H1 (cell line): ENCODE measurements at regions not wholly inside any gene's neighbourhood (a gene's known extent, or its start where the extent isn't known, plus 50 kb on each side); places are given as distances from the start of the nearest gene placed in this dataset.

Experiments
- CTCF ChIA-PET: fragments of 300-600 bp; sonication (Branson Sonifier 250); formaldehyde crosslinking; loops from one replicate; lab custom pipeline; 2021; ENCODE audit not compliant: partially characterized antibody; lab: Charles Lee
- POLR2A ChIA-PET: fragments of 300-600 bp; sonication (Branson Sonifier 250); formaldehyde crosslinking; loops from one replicate; lab custom pipeline; 2021; ENCODE audit warnings: inconsistent platforms; ENCODE audit not compliant: partially characterized antibody; lab: Charles Lee
- DNase-seq, 2 experiments: peaks; one replicate each; pipeline versions ENCODE4 v3.0.0 to v3.0.0-alpha.2; 2010 to 2022; ENCODE audit warnings: low spot score in 2 of 2, low read depth in 1 of 2, mixed read lengths in 1 of 2
- FAIRE-seq: peaks from 2 replicates; lab custom pipeline; 2011; peaks lifted over from hg19 to GRCh38; lab: Jason Lieb, UNC
- H2AFZ ChIP-seq: 2 replicates; pipeline ENCODE4 v1.8.1; 2012; ENCODE audit warnings: low read length, inconsistent platforms
- H2AK5ac ChIP-seq: 2 replicates; pipeline ENCODE4 v1.6.1; 2013; ENCODE audit warnings: low read depth, low read length
- H2BK120ac ChIP-seq: replicated peaks from 2 replicates; pipeline ENCODE3; 2013; ENCODE audit warnings: low read depth, low read length, inconsistent platforms
- H2BK12ac ChIP-seq: 2 replicates; pipeline ENCODE4 v1.6.1; 2013; ENCODE audit warnings: low read depth, low read length
- H2BK15ac ChIP-seq: 2 replicates; pipeline ENCODE4 v1.6.1; 2013; ENCODE audit warnings: low read length
- H2BK20ac ChIP-seq: 2 replicates; pipeline ENCODE4 v1.6.1; 2013; ENCODE audit warnings: low read length
- H2BK5ac ChIP-seq: 2 replicates; pipeline ENCODE4 v1.6.1; 2013; ENCODE audit warnings: low read depth, low read length
- H3K14ac ChIP-seq: 2 replicates; pipeline ENCODE4 v1.6.1; 2013; ENCODE audit warnings: inconsistent platforms; ENCODE audit not compliant: insufficient read length
- H3K18ac ChIP-seq: 2 replicates; pipeline ENCODE4 v1.6.1; 2013; ENCODE audit warnings: low read length; ENCODE audit errors: extremely low read depth
- H3K23ac ChIP-seq: 2 replicates; pipeline ENCODE4 v1.6.1; 2013; ENCODE audit warnings: inconsistent platforms; ENCODE audit not compliant: insufficient read length
- H3K23me2 ChIP-seq: 2 replicates; pipeline ENCODE4 v1.6.1; 2013; ENCODE audit warnings: low read depth, low read length
- H3K27ac ChIP-seq: 2 replicates; pipeline ENCODE4 v1.6.1; 2011; ENCODE audit warnings: low read depth, low read length, inconsistent platforms
- H3K27me3 ChIP-seq, 4 experiments: replicated peaks in 1 of 4; 1 replicate in 1 of 4; 2 replicates in 3 of 4; pipeline versions ENCODE4 v1.6.1 to v1.8.1; 2011 to 2013; ENCODE audit warnings: low read length in 3 of 4, mild to moderate bottlenecking in 3 of 4, inconsistent platforms in 2 of 4, mixed read lengths in 2 of 4, moderate library complexity in 1 of 4; ENCODE audit not compliant: control insufficient read depth in 3 of 4, insufficient read depth in 3 of 4; ENCODE audit errors: extremely low read depth in 1 of 4
- H3K36me3 ChIP-seq, 4 experiments: 2 replicates each; pipeline versions ENCODE4 v1.6.1 to v1.8.1; 2011 to 2013; ENCODE audit warnings: mild to moderate bottlenecking in 4 of 4, low read length in 3 of 4, moderate library complexity in 2 of 4, control low read depth in 1 of 4, inconsistent platforms in 1 of 4; ENCODE audit not compliant: insufficient read depth in 4 of 4, control insufficient read depth in 2 of 4
- H3K4ac ChIP-seq: replicated peaks from 2 replicates; pipeline ENCODE3; 2013; ENCODE audit warnings: low read length, low read depth, mixed read lengths, inconsistent platforms; ENCODE audit not compliant: insufficient read length
- H3K4me1 ChIP-seq, 4 experiments: replicated peaks in 1 of 4; 1 replicate in 1 of 4; 2 replicates in 3 of 4; pipeline versions ENCODE4 v1.6.1 to v1.8.1; 2011 to 2013; ENCODE audit warnings: low read length in 3 of 4, inconsistent platforms in 2 of 4, mixed read lengths in 1 of 4; ENCODE audit not compliant: insufficient read depth in 4 of 4, control insufficient read depth in 3 of 4
- H3K4me2 ChIP-seq, 2 experiments: 2 replicates each; pipeline versions ENCODE4 v1.6.1 to v1.8.1; 2011 to 2013; ENCODE audit warnings: low read depth in 2 of 2, low read length in 2 of 2, control low read depth in 1 of 2, inconsistent platforms in 1 of 2, mild to moderate bottlenecking in 1 of 2; ENCODE audit not compliant: insufficient read depth in 1 of 2
- H3K4me3 ChIP-seq, 4 experiments: fragments of 200-600, 300-600 bp in 1 of 4; sonication (generic), shearing (Covaris generic), sonication (Bioruptor Twin) in 1 of 4; 2 replicates each; pipeline versions ENCODE4 v1.5.1 to v1.8.1; 2011 to 2016; ENCODE audit warnings: low read length in 4 of 4, low read depth in 3 of 4, control low read depth in 2 of 4, inconsistent platforms in 2 of 4, mild to moderate bottlenecking in 2 of 4, mixed read lengths in 1 of 4, moderate library complexity in 1 of 4; ENCODE audit not compliant: insufficient read depth in 2 of 4; ENCODE audit errors: extremely low read depth in 1 of 4
- H3K56ac ChIP-seq: replicated peaks from 2 replicates; pipeline ENCODE3; 2013; ENCODE audit warnings: low read depth, mild to moderate bottlenecking, mixed read lengths, low read length, inconsistent platforms; ENCODE audit not compliant: insufficient read length
- H3K79me1 ChIP-seq: 2 replicates; pipeline ENCODE4 v1.6.1; 2013; ENCODE audit warnings: low read depth, low read length, control low read depth
- H3K79me2 ChIP-seq, 2 experiments: 2 replicates each; pipeline versions ENCODE4 v1.6.1 to v1.8.1; 2012 to 2013; ENCODE audit warnings: low read length in 2 of 2, mild to moderate bottlenecking in 2 of 2, inconsistent platforms in 1 of 2; ENCODE audit not compliant: insufficient read depth in 2 of 2, control insufficient read depth in 1 of 2
- H3K9ac ChIP-seq, 4 experiments: replicated peaks in 1 of 4; 1 replicate in 1 of 4; 2 replicates in 3 of 4; pipeline versions ENCODE4 v1.6.1 to v1.8.1; 2011 to 2013; ENCODE audit warnings: low read depth in 3 of 4, low read length in 3 of 4, control low read depth in 2 of 4, mild to moderate bottlenecking in 2 of 4, moderate library complexity in 2 of 4, inconsistent platforms in 1 of 4; ENCODE audit errors: extremely low read depth in 1 of 4
- H3K9me3 ChIP-seq, 2 experiments: 2 replicates each; pipeline versions ENCODE4 v1.6.1 to v1.8.1; 2012 to 2013; ENCODE audit warnings: mild to moderate bottlenecking in 2 of 2, moderate library complexity in 2 of 2, control low read depth in 1 of 2, inconsistent platforms in 1 of 2, low read depth in 1 of 2, low read length in 1 of 2, mixed read lengths in 1 of 2; ENCODE audit not compliant: insufficient read depth in 2 of 2
- H4K20me1 ChIP-seq, 2 experiments: replicated peaks in 1 of 2; 2 replicates each; pipeline versions ENCODE3 to v1.8.1; 2011 to 2013; ENCODE audit warnings: inconsistent platforms in 2 of 2, low read length in 2 of 2, mild to moderate bottlenecking in 1 of 2; ENCODE audit not compliant: insufficient read depth in 2 of 2, control insufficient read depth in 1 of 2
- H4K5ac ChIP-seq: 2 replicates; pipeline ENCODE4 v1.6.1; 2013; ENCODE audit warnings: low read length, low read depth, mixed read lengths, inconsistent platforms; ENCODE audit not compliant: insufficient read length
- H4K8ac ChIP-seq: 2 replicates; pipeline ENCODE4 v1.8.0; 2013; ENCODE audit warnings: mild to moderate bottlenecking, moderate library complexity, low read length, inconsistent platforms; ENCODE audit not compliant: insufficient read depth; ENCODE audit errors: extremely low read depth
- H4K91ac ChIP-seq: replicated peaks from 2 replicates; pipeline ENCODE3; 2013; ENCODE audit warnings: low read length, mixed read lengths, inconsistent platforms; ENCODE audit not compliant: insufficient read length
- ATF3 ChIP-seq: IDR thresholded peaks from 2 replicates; pipeline ENCODE4 v1.6.1; 2011; ENCODE audit warnings: low read depth, mild to moderate bottlenecking, low read length; ENCODE audit not compliant: insufficient read depth
- CHD1 ChIP-seq: IDR thresholded peaks from 2 replicates; pipeline ENCODE4 v1.6.1; 2012; ENCODE audit warnings: low read depth, low read length, improper control_type of control experiment
- CTBP2 ChIP-seq: IDR thresholded peaks from 2 replicates; pipeline ENCODE4 v1.7.0; 2011; ENCODE audit warnings: borderline replicate concordance, mild to moderate bottlenecking, moderate library complexity, mixed read lengths, low read length; ENCODE audit not compliant: insufficient read depth, insufficient read length
- MAFK ChIP-seq: IDR thresholded peaks from 2 replicates; pipeline ENCODE4 v1.6.1; 2012; ENCODE audit warnings: low read depth, mild to moderate bottlenecking, improper control_type of control experiment, low read length
- POLR2A ChIP-seq, 2 experiments: IDR thresholded peaks; 1 replicate in 1 of 2; 2 replicates in 1 of 2; pipeline ENCODE4 v1.6.1; 2011; ENCODE audit warnings: low read depth in 2 of 2, low read length in 2 of 2, mild to moderate bottlenecking in 2 of 2; ENCODE audit errors: control extremely low read depth in 1 of 2
- SAP30 ChIP-seq: fragments of 300-600 bp; sonication (generic); IDR thresholded peaks from 2 replicates; pipeline ENCODE4 v1.7.1; 2012; ENCODE audit warnings: low read length, moderate library complexity, mild to moderate bottlenecking, inconsistent platforms; ENCODE audit not compliant: insufficient read depth, insufficient replicate concordance
- SP1 ChIP-seq: IDR thresholded peaks from 2 replicates; pipeline ENCODE4 v1.6.1; 2011; ENCODE audit warnings: low read depth, low read length
- YY1 ChIP-seq: IDR thresholded peaks from 2 replicates; pipeline ENCODE4 v1.6.1; 2011; ENCODE audit warnings: low read depth, mild to moderate bottlenecking, low read length
- WGBS, 2 experiments: shearing (Covaris generic) in 1 of 2; methylation state at CpG; one replicate each; pipeline versions ENCODE4 v1.1.6 to v1.1.7; 2013 to 2015; ENCODE audit warnings: low lambda C conversion rate in 2 of 2, mixed read lengths in 2 of 2, inconsistent platforms in 1 of 2, low coverage in 1 of 2, missing lambda C conversion rate in 1 of 2; ENCODE audit not compliant: insufficient replicate concordance in 2 of 2, insufficient coverage in 1 of 2, insufficient read length in 1 of 2; ENCODE audit errors: extremely low coverage in 1 of 2, missing lambda C conversion rate in 1 of 2; 5-methylcytosine and 5-hydroxymethylcytosine counted together
- TF ChIP-seq, protein P1 (sequence below): IDR thresholded peaks from 2 replicates; pipeline ENCODE4 v1.6.1; 2011; ENCODE audit warnings: low read length, improper control_type of control experiment

DNA sequence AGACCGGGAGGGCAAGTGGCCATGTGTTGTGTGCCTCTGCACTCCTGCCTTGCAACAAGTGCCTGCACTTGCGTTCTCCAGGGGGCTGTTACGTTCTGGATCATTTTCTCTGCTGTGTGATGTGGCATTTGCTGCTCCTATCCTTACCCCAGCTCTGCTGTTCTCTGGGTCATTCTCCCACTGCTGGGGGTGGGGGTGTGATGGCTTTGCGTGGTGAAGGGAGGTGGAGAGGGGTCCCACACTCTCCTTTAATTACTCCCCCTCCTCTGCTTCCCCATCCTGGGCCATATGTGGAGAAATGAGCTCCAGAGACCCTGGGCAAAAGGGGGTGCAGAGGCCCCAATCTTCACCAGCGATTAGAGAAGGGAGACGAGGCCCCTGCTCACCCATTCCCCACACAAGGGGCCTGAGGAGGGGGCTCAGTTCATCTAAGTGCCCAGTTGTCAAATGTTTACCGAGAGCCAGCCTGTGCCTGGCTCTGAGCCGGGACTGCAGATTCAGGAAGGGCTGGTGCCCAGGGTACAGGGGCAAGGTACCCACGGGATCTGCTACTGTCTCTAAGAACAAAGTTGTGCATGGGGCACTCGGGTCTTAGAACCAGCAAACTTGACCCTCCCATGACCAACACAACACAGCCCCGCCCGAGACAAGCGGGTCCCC is 355.4 kb downstream of the PTPRU start:
- ChIA-PET CTCF (interaction anchor here (0.5 to 1.6 kb wide), 5 partner anchors 9 to 583 kb away, joined by 3 to 4 read pairs (median 4); no protein-coding TSS in a partner anchor), POLR2A (interaction anchor here (0.5 kb wide), 1 partner anchor 1783 kb away, joined by 3 read pairs; no protein-coding TSS in a partner anchor)
- Histone ChIP-seq H4K91ac (no peak overlapping the region), H4K5ac (no peak overlapping the region), H2BK15ac (no peak overlapping the region), H2BK120ac (no peak overlapping the region), H3K9ac (no peak overlapping the region), H3K36me3 (no peaks in the 10 kb centered on the region), H3K23ac (no peak overlapping the region), H3K4me2 (no peak overlapping the region), H4K8ac (peak overlapping the region; percentile 42; the same call in 1 of the 2 replicates), H3K56ac (no peak overlapping the region), H2AFZ (no peak overlapping the region), H3K79me2 (no peaks in the 10 kb centered on the region), H3K27me3 (no peaks in the 10 kb centered on the region), H3K4ac (no peak overlapping the region), H3K18ac (no peak overlapping the region), H3K27ac (no peak overlapping the region), H2BK20ac (no peak overlapping the region), H3K4me1 (no peaks in the 10 kb centered on the region; a peak in 1 of 7 replicates), H3K14ac (no peak overlapping the region), H2AK5ac (no peak overlapping the region), H3K4me3 (no peak overlapping the region), H2BK5ac (no peak overlapping the region), H3K9me3 (no peaks in the 10 kb centered on the region), H2BK12ac (no peak overlapping the region), H3K79me1 (no peaks in the 10 kb centered on the region), H3K23me2 (no peaks in the 10 kb centered on the region), H4K20me1 (no peaks in the 10 kb centered on the region)
- FAIRE-seq = no peak
- no peak for DNase-seq
- TF ChIP-seq, protein P1, sequence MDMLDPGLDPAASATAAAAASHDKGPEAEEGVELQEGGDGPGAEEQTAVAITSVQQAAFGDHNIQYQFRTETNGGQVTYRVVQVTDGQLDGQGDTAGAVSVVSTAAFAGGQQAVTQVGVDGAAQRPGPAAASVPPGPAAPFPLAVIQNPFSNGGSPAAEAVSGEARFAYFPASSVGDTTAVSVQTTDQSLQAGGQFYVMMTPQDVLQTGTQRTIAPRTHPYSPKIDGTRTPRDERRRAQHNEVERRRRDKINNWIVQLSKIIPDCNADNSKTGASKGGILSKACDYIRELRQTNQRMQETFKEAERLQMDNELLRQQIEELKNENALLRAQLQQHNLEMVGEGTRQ = no peak
- no peak for TF ChIP-seq POLR2A (IDR thresholded peaks at IDR 0.05; ENCODE audit: control extremely low read depth in 1 of 2, low read depth in 2 of 2, low read length in 2 of 2)
- TF ChIP-seq ATF3 = no peak
- TF ChIP-seq SP1 = no peak
- TF ChIP-seq YY1 = no peak
- no peak for TF ChIP-seq MAFK
- no peak for TF ChIP-seq CHD1
- no peak for TF ChIP-seq SAP30
- TF ChIP-seq CTBP2 = no peak
- WGBS, 2 experiments = 85% methylated on average over 13 of the region's 13 CpGs; no CpG with 5 or more reads in 1 of the 2 experiments
